ENCODE measurements at regions not wholly inside any gene's neighbourhood (a gene's known extent, or its start where the extent isn't known, plus 50 kb on each side); places are given as distances from the start of the nearest gene placed in this dataset.

DNA sequence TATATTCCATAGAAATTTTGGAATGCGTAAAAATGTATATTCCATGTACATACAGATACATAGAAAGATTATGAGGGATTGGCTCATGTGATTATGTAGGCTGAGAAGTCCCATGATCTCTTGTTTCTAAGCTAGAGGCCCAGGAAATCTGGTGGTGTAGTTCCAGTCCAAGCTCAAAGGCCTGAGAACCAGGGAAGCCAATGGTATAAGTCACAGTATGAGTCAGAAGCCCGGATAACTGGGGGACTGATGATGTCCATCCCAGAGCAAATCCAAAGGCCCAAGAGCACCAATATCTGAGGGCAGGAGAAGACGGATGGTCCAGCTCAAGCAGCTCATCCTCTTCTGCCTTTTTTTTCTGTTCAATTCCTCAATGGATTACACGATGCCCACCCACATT, 385.0 kb upstream of the KLHL29 start:
- TF ChIP-seq ZNF556 (CRISPR knock-in tag; IDR thresholded peaks at IDR 0.05; ENCODE audit: borderline replicate concordance) (no peak), PLRG1 (conservative IDR thresholded peaks at IDR 0.05) (no peak), CREB1 (IDR thresholded peaks at IDR 0.05) (no peak), CREB1 (CRISPR knock-in tag; IDR thresholded peaks at IDR 0.05) (no peak), MTA3 (CRISPR knock-in tag; IDR thresholded peaks at IDR 0.05) (no peak), POLR2A (IDR thresholded peaks at IDR 0.05; ENCODE audit: insufficient read depth in 1 of 2, low read depth in 2 of 2, low read length in 2 of 2) (no peak), TCF12 (IDR thresholded peaks at IDR 0.05) (no peak), TCF12 (CRISPR knock-in tag; IDR thresholded peaks at IDR 0.05) (no peak), DPF2 (CRISPR knock-in tag; IDR thresholded peaks at IDR 0.05; ENCODE audit: borderline replicate concordance, low read depth) (no peak), CHD4 (IDR thresholded peaks at IDR 0.05; ENCODE audit: borderline replicate concordance, low read length) (no peak)
- TF ChIP-seq, protein P1, sequence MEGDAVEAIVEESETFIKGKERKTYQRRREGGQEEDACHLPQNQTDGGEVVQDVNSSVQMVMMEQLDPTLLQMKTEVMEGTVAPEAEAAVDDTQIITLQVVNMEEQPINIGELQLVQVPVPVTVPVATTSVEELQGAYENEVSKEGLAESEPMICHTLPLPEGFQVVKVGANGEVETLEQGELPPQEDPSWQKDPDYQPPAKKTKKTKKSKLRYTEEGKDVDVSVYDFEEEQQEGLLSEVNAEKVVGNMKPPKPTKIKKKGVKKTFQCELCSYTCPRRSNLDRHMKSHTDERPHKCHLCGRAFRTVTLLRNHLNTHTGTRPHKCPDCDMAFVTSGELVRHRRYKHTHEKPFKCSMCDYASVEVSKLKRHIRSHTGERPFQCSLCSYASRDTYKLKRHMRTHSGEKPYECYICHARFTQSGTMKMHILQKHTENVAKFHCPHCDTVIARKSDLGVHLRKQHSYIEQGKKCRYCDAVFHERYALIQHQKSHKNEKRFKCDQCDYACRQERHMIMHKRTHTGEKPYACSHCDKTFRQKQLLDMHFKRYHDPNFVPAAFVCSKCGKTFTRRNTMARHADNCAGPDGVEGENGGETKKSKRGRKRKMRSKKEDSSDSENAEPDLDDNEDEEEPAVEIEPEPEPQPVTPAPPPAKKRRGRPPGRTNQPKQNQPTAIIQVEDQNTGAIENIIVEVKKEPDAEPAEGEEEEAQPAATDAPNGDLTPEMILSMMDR (CRISPR knock-in tag; IDR thresholded peaks at IDR 0.05): no peak
- TF ChIP-seq, protein P2, sequence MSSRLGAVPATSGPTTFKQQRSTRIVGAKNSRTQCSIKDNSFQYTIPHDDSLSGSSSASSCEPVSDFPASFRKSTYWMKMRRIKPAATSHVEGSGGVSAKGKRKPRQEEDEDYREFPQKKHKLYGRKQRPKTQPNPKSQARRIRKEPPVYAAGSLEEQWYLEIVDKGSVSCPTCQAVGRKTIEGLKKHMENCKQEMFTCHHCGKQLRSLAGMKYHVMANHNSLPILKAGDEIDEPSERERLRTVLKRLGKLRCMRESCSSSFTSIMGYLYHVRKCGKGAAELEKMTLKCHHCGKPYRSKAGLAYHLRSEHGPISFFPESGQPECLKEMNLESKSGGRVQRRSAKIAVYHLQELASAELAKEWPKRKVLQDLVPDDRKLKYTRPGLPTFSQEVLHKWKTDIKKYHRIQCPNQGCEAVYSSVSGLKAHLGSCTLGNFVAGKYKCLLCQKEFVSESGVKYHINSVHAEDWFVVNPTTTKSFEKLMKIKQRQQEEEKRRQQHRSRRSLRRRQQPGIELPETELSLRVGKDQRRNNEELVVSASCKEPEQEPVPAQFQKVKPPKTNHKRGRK (CRISPR knock-in tag; IDR thresholded peaks at IDR 0.05): no peak
- TF ChIP-seq, protein P3, sequence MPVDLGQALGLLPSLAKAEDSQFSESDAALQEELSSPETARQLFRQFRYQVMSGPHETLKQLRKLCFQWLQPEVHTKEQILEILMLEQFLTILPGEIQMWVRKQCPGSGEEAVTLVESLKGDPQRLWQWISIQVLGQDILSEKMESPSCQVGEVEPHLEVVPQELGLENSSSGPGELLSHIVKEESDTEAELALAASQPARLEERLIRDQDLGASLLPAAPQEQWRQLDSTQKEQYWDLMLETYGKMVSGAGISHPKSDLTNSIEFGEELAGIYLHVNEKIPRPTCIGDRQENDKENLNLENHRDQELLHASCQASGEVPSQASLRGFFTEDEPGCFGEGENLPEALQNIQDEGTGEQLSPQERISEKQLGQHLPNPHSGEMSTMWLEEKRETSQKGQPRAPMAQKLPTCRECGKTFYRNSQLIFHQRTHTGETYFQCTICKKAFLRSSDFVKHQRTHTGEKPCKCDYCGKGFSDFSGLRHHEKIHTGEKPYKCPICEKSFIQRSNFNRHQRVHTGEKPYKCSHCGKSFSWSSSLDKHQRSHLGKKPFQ (CRISPR knock-in tag; IDR thresholded peaks at IDR 0.05; ENCODE audit: insufficient replicate concordance): no peak

All from HepG2 (cell line).